ENCODE measurements at regions not wholly inside any gene's neighbourhood (a gene's known extent, or its start where the extent isn't known, plus 50 kb on each side); places are given as distances from the start of the nearest gene placed in this dataset.

GRCh38 chr17:77511514-77512061 lies 370.8 kb downstream of the SEC14L1 start:
- Mint-ChIP-seq H3K36me3 (peaks cover 7% of the 10 kb centered on the region), H3K27ac (no peak overlapping the region), H3K4me1 (peaks cover 0 to 2% (median 0%) of the 10 kb centered on the region in 3 donors), H3K27me3 (no peaks in the 10 kb centered on the region), H3K9me3 (peaks cover 5 to 9% (median 7%) of the 10 kb centered on the region in 3 donors), H3K4me3 (no peak overlapping the region)
- no peak for ATAC-seq (replicated peaks in 1 of 4)
- CTCF ChIA-PET, result no interaction called here
- Histone ChIP-seq H3K9me3 (no peaks in the 10 kb centered on the region), H3K27ac (ENCODE audit: low read length) (no peak overlapping the region), H3K4me1 (ENCODE audit: control insufficient read depth in 1 of 2, extremely low read depth in 1 of 2, insufficient read depth in 2 of 2, low read length in 2 of 2) (no peaks in the 10 kb centered on the region), H3K27me3 (replicated peaks in 1 of 2; ENCODE audit: control insufficient read depth in 2 of 2, extremely low read depth in 1 of 2, insufficient read depth in 2 of 2, low read length in 1 of 2) (no peaks in the 10 kb centered on the region), H3K36me3 (ENCODE audit: control insufficient read depth in 2 of 2, extremely low read depth in 1 of 2, insufficient read depth in 1 of 2, low read length in 1 of 2) (no peaks in the 10 kb centered on the region), H3K4me3 (ENCODE audit: control insufficient read depth in 1 of 2, extremely low read depth in 1 of 2, low read length in 1 of 2) (no peak overlapping the region)
- WGBS (ENCODE audit: insufficient coverage), result 33% methylated on average over 1 of the region's 1 CpG
- DNase-seq, result no peak
- POLR2A ChIA-PET, result no interaction called here

DNA sequence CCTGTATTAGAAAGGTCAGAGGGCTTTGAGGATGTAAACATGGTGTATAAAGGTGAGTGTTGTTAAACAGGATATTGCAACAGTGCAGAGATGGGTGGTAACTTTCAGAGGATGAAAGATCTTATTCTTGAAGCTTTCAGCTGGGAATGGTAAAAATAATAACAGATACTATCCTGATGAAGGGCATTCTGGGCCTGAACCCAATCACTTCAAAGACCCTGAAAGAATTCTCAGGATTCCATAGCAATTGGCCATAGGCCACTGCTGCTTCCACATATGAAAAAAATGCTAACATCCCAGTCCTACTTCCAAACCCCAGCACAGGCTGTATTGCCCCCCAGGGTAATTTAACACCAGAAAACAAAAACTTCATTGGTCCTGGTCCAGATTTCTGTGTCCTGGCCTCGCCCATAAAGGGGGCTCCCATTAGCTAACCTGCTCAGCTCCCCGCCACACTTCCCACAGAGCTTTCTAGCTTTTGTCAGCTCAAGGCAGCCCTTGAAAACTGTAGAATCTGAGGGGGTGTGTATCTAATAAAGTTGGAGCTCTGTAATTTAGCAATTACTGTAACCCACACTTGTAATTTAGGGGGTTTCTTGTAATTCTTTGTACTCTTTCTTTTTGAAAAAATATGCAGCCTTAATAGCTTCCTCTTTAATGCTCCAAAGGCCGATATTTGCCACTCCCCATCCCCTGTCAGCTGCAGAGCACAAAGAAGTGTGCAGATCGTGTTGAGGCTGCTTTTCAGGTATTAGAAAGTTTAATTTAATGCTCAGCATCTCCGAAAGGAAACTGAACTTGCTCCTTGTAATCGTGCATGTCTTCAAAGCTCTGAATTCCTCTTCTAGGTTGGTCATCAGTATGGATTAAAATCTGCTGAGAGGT lies 371.5 kb downstream of the SEC14L1 start:
- Histone ChIP-seq H3K9me3 (no peaks in the 10 kb centered on the region), H3K4me1 (ENCODE audit: control insufficient read depth in 1 of 2, extremely low read depth in 1 of 2, insufficient read depth in 2 of 2, low read length in 2 of 2) (no peaks in the 10 kb centered on the region), H3K27me3 (replicated peaks in 1 of 2; ENCODE audit: control insufficient read depth in 2 of 2, extremely low read depth in 1 of 2, insufficient read depth in 2 of 2, low read length in 1 of 2) (no peaks in the 10 kb centered on the region), H3K4me3 (ENCODE audit: control insufficient read depth in 1 of 2, extremely low read depth in 1 of 2, low read length in 1 of 2) (no peak overlapping the region), H3K27ac (ENCODE audit: low read length) (no peak overlapping the region), H3K36me3 (ENCODE audit: control insufficient read depth in 2 of 2, extremely low read depth in 1 of 2, insufficient read depth in 1 of 2, low read length in 1 of 2) (no peaks in the 10 kb centered on the region)
- Mint-ChIP-seq H3K4me3 (no peak overlapping the region), H3K36me3 (peaks cover 7% of the 10 kb centered on the region), H3K4me1 (peaks cover 0 to 3% (median 2%) of the 10 kb centered on the region in 3 donors), H3K27me3 (no peaks in the 10 kb centered on the region), H3K27ac (no peak overlapping the region), H3K9me3 (peaks cover 5 to 9% (median 7%) of the 10 kb centered on the region in 3 donors)
- ChIA-PET CTCF (no interaction called here), POLR2A (interaction anchor here in 1 of 2 donors (0.6 kb wide), 1 partner anchor 473 kb away, joined by 6 read pairs; no protein-coding TSS in a partner anchor)
- no CpG with 5 or more reads among the region's 6 CpGs for WGBS (ENCODE audit: insufficient coverage)
- ATAC-seq (replicated peaks in 1 of 4) (no peak), DNase-seq (no peak)

DNA sequence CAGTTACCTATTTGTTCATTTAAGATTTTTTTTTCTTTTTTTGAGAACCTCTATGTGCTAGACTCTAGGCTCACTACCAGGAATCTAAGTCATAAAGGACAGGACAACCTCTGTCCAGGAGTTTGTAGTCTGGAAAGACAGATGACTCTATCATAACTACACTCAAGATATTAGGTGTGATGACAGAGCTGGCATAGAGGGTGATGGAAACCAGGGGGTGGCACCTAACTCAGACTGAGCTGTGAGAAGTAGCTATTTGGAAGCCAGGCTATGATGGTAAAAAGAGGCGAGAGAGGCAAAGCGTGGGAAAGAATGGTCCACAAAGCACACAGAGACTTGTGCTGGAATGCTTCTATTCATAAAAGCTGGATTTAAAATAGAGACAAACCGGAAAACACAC lies 372.3 kb downstream of the SEC14L1 start:
- POLR2A ChIA-PET, result no interaction called here
- no peak overlapping the region for H3K4me3 Mint-ChIP-seq
- CTCF ChIA-PET, result no interaction called here

GRCh38 chr17:77515227-77515626 lies 374.5 kb downstream of the SEC14L1 start:
- ATAC-seq (replicated peaks in 1 of 4), result no peak
- CTCF ChIA-PET, result interaction anchor here in 1 of 2 donors (0.6 kb wide), 1 partner anchor 402 kb away, joined by 3 read pairs; no protein-coding TSS in a partner anchor
- no peak overlapping the region for H3K27ac ChIP-seq (ENCODE audit: low read length)
- H3K9me3 Mint-ChIP-seq, result peaks cover 5 to 9% (median 7%) of the 10 kb centered on the region in 3 donors
- no peak for DNase-seq
- H3K4me3 Mint-ChIP-seq, result no peak overlapping the region
- POLR2A ChIA-PET, result no interaction called here
- no peaks in the 10 kb centered on the region for H3K4me1 ChIP-seq (ENCODE audit: control insufficient read depth in 1 of 2, extremely low read depth in 1 of 2, insufficient read depth in 2 of 2, low read length in 2 of 2)
- no peaks in the 10 kb centered on the region for H3K9me3 ChIP-seq
- no peaks in the 10 kb centered on the region for H3K36me3 ChIP-seq (ENCODE audit: control insufficient read depth in 2 of 2, extremely low read depth in 1 of 2, insufficient read depth in 1 of 2, low read length in 1 of 2)
- H3K27ac Mint-ChIP-seq, result no peak overlapping the region
- no peaks in the 10 kb centered on the region for H3K27me3 ChIP-seq (replicated peaks in 1 of 2; ENCODE audit: control insufficient read depth in 2 of 2, extremely low read depth in 1 of 2, insufficient read depth in 2 of 2, low read length in 1 of 2)
- H3K36me3 Mint-ChIP-seq, result peaks cover 7% of the 10 kb centered on the region
- no peak overlapping the region for H3K4me3 ChIP-seq (ENCODE audit: control insufficient read depth in 1 of 2, extremely low read depth in 1 of 2, low read length in 1 of 2)
- no peaks in the 10 kb centered on the region for H3K27me3 Mint-ChIP-seq
- H3K4me1 Mint-ChIP-seq, result peaks cover 0 to 3% (median 2%) of the 10 kb centered on the region in 3 donors

More for the DNA sequence above, 372.3 kb downstream of the SEC14L1 start:
- Mint-ChIP-seq H3K4me1 (peaks cover 0 to 3% (median 2%) of the 10 kb centered on the region in 3 donors), H3K27me3 (no peaks in the 10 kb centered on the region), H3K9me3 (peaks cover 5 to 9% (median 7%) of the 10 kb centered on the region in 3 donors), H3K27ac (no peak overlapping the region), H3K36me3 (peaks cover 7% of the 10 kb centered on the region)
- Histone ChIP-seq H3K4me3 (ENCODE audit: control insufficient read depth in 1 of 2, extremely low read depth in 1 of 2, low read length in 1 of 2) (no peak overlapping the region), H3K27me3 (replicated peaks in 1 of 2; ENCODE audit: control insufficient read depth in 2 of 2, extremely low read depth in 1 of 2, insufficient read depth in 2 of 2, low read length in 1 of 2) (no peaks in the 10 kb centered on the region), H3K36me3 (ENCODE audit: control insufficient read depth in 2 of 2, extremely low read depth in 1 of 2, insufficient read depth in 1 of 2, low read length in 1 of 2) (no peaks in the 10 kb centered on the region), H3K9me3 (no peaks in the 10 kb centered on the region), H3K4me1 (ENCODE audit: control insufficient read depth in 1 of 2, extremely low read depth in 1 of 2, insufficient read depth in 2 of 2, low read length in 2 of 2) (no peaks in the 10 kb centered on the region), H3K27ac (ENCODE audit: low read length) (no peak overlapping the region)
- no peak for DNase-seq
- ATAC-seq (replicated peaks in 1 of 4), result no peak
- WGBS (ENCODE audit: insufficient coverage), result no CpG with 5 or more reads among the region's 3 CpGs

GRCh38 chr17:77516902-77517301 lies 376.1 kb downstream of the SEC14L1 start:
- H3K27ac Mint-ChIP-seq, result no peak overlapping the region
- Histone ChIP-seq H3K27me3 (replicated peaks in 1 of 2; ENCODE audit: control insufficient read depth in 2 of 2, extremely low read depth in 1 of 2, insufficient read depth in 2 of 2, low read length in 1 of 2) (peaks cover 0 to 4% of the 10 kb centered on the region in 2 experiments), H3K27ac (ENCODE audit: low read length) (no peak overlapping the region), H3K4me1 (ENCODE audit: control insufficient read depth in 1 of 2, extremely low read depth in 1 of 2, insufficient read depth in 2 of 2, low read length in 2 of 2) (no peaks in the 10 kb centered on the region), H3K36me3 (ENCODE audit: control insufficient read depth in 2 of 2, extremely low read depth in 1 of 2, insufficient read depth in 1 of 2, low read length in 1 of 2) (no peaks in the 10 kb centered on the region), H3K4me3 (ENCODE audit: control insufficient read depth in 1 of 2, extremely low read depth in 1 of 2, low read length in 1 of 2) (no peak overlapping the region), H3K9me3 (no peaks in the 10 kb centered on the region)
- no peaks in the 10 kb centered on the region for H3K27me3 Mint-ChIP-seq
- H3K4me3 Mint-ChIP-seq, result no peak overlapping the region
- peaks cover under 1 to 2% (median under 1%) of the 10 kb centered on the region in 3 donors for H3K9me3 Mint-ChIP-seq
- DNase-seq (peak in 2 of 35 experiments; percentile 19 to 20), ATAC-seq (replicated peaks in 1 of 4) (peak in 2 of 4 experiments; percentile 54 to 69)
- CTCF ChIA-PET, result no interaction called here
- WGBS (ENCODE audit: insufficient coverage), result no CpG with 5 or more reads among the region's 4 CpGs
- POLR2A ChIA-PET, result no interaction called here
- H3K4me1 Mint-ChIP-seq, result peaks cover 0 to 3% (median 0%) of the 10 kb centered on the region in 3 donors
- peaks cover under 1% of the 10 kb centered on the region for H3K36me3 Mint-ChIP-seq

- Mint-ChIP-seq H3K4me1 (peaks cover 0 to 4% (median 3%) of the 10 kb centered on the region in 3 donors), H3K36me3 (no peaks in the 10 kb centered on the region), H3K4me3 (no peak overlapping the region), H3K27me3 (no peaks in the 10 kb centered on the region), H3K9me3 (no peaks in the 10 kb centered on the region), H3K27ac (no peak overlapping the region)
- CTCF ChIA-PET, result no interaction called here
- no peaks in the 10 kb centered on the region for H3K36me3 ChIP-seq (ENCODE audit: control insufficient read depth in 2 of 2, extremely low read depth in 1 of 2, insufficient read depth in 1 of 2, low read length in 1 of 2)
- 98% methylated on average over 11 of the region's 13 CpGs for WGBS (ENCODE audit: insufficient coverage)
- DNase-seq (peak in 1 of 35 experiments; percentile 19), ATAC-seq (replicated peaks in 1 of 4) (no peak)
- H3K9me3 ChIP-seq, result no peaks in the 10 kb centered on the region
- H3K4me1 ChIP-seq (ENCODE audit: control insufficient read depth in 1 of 2, extremely low read depth in 1 of 2, insufficient read depth in 2 of 2, low read length in 2 of 2), result no peaks in the 10 kb centered on the region
- peaks cover 0 to 9% of the 10 kb centered on the region in 2 experiments for H3K27me3 ChIP-seq (replicated peaks in 1 of 2; ENCODE audit: control insufficient read depth in 2 of 2, extremely low read depth in 1 of 2, insufficient read depth in 2 of 2, low read length in 1 of 2)
- POLR2A ChIA-PET, result no interaction called here
- no peak overlapping the region for H3K27ac ChIP-seq (ENCODE audit: low read length)
- H3K4me3 ChIP-seq (ENCODE audit: control insufficient read depth in 1 of 2, extremely low read depth in 1 of 2, low read length in 1 of 2), result no peak overlapping the region
Observed at GRCh38 chr17:77521076-77521475, 380.3 kb downstream of the SEC14L1 start.
